HL-60 (cell line): ENCODE measurements at regions not wholly inside any gene's neighbourhood (a gene's known extent, or its start where the extent isn't known, plus 50 kb on each side); places are given as distances from the start of the nearest gene placed in this dataset.

Source experiments
- DNase-seq, 2 experiments: peaks; one replicate each; pipeline ENCODE4 v3.0.0-alpha.2; 2010 to 2020; ENCODE audit warnings: low read depth in 1 of 2, low spot score in 1 of 2
- H3K27ac ChIP-seq: fragments of 250-450 bp; sonication (Bioruptor Pico); replicated peaks from 2 replicates; pipeline ENCODE4 v1.5.1; 2020; ENCODE audit warnings: mild to moderate bottlenecking, moderate library complexity
- H3K27me3 ChIP-seq: fragments of 250-450 bp; sonication (Bioruptor Pico); 2 replicates; pipeline ENCODE4 v1.5.1; 2021; ENCODE audit warnings: mild to moderate bottlenecking, moderate library complexity; ENCODE audit not compliant: insufficient read depth, poor library complexity, severe bottlenecking
- H3K4me3 ChIP-seq: replicated peaks from 2 replicates; pipeline ENCODE4 v1.5.1; 2011; ENCODE audit warnings: mild to moderate bottlenecking, control low read depth, low read length; ENCODE audit not compliant: insufficient read depth
- GABPA ChIP-seq: IDR thresholded peaks from 2 replicates; pipeline ENCODE4 v1.6.1; 2012; ENCODE audit warnings: low read depth
- POLR2AphosphoS5 ChIP-seq: IDR thresholded peaks from 2 replicates; pipeline ENCODE4 v1.6.1; 2012; ENCODE audit warnings: low read depth
- SPI1 ChIP-seq: IDR thresholded peaks from 2 replicates; pipeline ENCODE4 v1.6.1; 2012; ENCODE audit warnings: low read depth, mild to moderate bottlenecking, borderline replicate concordance
- TF ChIP-seq, protein P1 (sequence below): IDR thresholded peaks from 2 replicates; pipeline ENCODE4 v1.6.1; 2012; ENCODE audit warnings: low read depth; ENCODE audit not compliant: insufficient replicate concordance
- TF ChIP-seq, protein P2 (sequence below): IDR thresholded peaks from one replicate; pipeline ENCODE4 v1.5.1; 2011; ENCODE audit warnings: low read length, control low read depth, inconsistent platforms; ENCODE audit not compliant: insufficient read depth

- Histone ChIP-seq H3K4me3 (no peak overlapping the region), H3K27me3 (peaks cover 14% of the 10 kb centered on the region), H3K27ac (no peak overlapping the region)
- TF ChIP-seq GABPA (no peak), SPI1 (no peak), POLR2AphosphoS5 (no peak)
- TF ChIP-seq, protein P1, sequence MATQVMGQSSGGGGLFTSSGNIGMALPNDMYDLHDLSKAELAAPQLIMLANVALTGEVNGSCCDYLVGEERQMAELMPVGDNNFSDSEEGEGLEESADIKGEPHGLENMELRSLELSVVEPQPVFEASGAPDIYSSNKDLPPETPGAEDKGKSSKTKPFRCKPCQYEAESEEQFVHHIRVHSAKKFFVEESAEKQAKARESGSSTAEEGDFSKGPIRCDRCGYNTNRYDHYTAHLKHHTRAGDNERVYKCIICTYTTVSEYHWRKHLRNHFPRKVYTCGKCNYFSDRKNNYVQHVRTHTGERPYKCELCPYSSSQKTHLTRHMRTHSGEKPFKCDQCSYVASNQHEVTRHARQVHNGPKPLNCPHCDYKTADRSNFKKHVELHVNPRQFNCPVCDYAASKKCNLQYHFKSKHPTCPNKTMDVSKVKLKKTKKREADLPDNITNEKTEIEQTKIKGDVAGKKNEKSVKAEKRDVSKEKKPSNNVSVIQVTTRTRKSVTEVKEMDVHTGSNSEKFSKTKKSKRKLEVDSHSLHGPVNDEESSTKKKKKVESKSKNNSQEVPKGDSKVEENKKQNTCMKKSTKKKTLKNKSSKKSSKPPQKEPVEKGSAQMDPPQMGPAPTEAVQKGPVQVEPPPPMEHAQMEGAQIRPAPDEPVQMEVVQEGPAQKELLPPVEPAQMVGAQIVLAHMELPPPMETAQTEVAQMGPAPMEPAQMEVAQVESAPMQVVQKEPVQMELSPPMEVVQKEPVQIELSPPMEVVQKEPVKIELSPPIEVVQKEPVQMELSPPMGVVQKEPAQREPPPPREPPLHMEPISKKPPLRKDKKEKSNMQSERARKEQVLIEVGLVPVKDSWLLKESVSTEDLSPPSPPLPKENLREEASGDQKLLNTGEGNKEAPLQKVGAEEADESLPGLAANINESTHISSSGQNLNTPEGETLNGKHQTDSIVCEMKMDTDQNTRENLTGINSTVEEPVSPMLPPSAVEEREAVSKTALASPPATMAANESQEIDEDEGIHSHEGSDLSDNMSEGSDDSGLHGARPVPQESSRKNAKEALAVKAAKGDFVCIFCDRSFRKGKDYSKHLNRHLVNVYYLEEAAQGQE: no peak
- TF ChIP-seq, protein P2, sequence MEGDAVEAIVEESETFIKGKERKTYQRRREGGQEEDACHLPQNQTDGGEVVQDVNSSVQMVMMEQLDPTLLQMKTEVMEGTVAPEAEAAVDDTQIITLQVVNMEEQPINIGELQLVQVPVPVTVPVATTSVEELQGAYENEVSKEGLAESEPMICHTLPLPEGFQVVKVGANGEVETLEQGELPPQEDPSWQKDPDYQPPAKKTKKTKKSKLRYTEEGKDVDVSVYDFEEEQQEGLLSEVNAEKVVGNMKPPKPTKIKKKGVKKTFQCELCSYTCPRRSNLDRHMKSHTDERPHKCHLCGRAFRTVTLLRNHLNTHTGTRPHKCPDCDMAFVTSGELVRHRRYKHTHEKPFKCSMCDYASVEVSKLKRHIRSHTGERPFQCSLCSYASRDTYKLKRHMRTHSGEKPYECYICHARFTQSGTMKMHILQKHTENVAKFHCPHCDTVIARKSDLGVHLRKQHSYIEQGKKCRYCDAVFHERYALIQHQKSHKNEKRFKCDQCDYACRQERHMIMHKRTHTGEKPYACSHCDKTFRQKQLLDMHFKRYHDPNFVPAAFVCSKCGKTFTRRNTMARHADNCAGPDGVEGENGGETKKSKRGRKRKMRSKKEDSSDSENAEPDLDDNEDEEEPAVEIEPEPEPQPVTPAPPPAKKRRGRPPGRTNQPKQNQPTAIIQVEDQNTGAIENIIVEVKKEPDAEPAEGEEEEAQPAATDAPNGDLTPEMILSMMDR: no peak
- DNase-seq: no peak
These were observed 74.4 kb downstream of the SERPINA3 start for GRCh38 chr14:94686511-94687160.

- DNase-seq: no peak
- no peak for TF ChIP-seq GABPA
- no peak for TF ChIP-seq SPI1
- Histone ChIP-seq H3K4me3 (no peak overlapping the region), H3K27me3 (peaks cover 14% of the 10 kb centered on the region), H3K27ac (no peak overlapping the region)
These were observed 73.7 kb downstream of the SERPINA3 start for GRCh38 chr14:94685681-94686485.

DNA sequence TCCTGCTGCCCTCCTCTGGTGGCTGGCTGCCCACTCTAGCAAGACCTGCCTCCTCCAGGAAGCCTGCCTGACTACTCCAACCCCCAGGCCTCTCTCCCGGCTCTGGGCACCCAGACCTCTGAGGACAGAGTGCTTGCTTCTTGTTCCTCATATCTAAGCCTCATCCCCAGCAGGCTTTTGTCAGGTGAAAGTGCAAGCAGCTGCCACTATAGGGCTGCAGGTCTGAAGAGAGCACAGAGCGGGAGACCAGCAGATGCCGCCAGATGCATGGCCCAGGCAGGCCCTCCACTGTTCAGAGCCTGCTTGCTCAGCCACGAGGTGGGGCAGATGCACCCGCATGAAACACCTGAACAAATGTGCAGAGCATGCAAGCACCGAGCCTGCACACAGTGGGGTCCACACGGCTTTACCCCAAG lies 73.0 kb downstream of the SERPINA3 start:
- peaks cover 10% of the 10 kb centered on the region for H3K27me3 ChIP-seq
- no peak for TF ChIP-seq SPI1
- DNase-seq: no peak
- no peak overlapping the region for H3K27ac ChIP-seq
- H3K4me3 ChIP-seq: no peak overlapping the region

DNA sequence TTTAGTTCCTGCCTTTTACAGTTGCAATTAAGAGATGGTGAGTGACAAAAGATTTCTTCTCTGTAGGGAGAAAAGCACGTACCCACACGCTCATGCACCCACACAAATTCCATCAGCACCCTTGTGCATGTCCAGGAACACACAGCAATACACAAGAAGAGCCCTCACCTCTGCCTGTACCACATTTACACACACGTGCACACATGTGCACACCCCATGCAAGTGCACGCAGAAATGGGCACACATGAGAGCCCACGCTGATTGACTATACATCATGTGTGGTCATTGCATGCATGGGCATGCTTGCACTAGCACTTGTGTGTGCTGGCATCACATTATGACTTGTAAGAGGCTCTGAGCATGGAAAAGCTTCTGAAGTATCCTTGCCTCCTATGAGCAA lies 70.5 kb downstream of the SERPINA3 start:
- DNase-seq: no peak
- no peak overlapping the region for H3K4me3 ChIP-seq
- no peaks in the 10 kb centered on the region for H3K27me3 ChIP-seq
- H3K27ac ChIP-seq: no peak overlapping the region
- TF ChIP-seq SPI1 (no peak), POLR2AphosphoS5 (no peak), GABPA (no peak)
- TF ChIP-seq, protein P2: no peak
- TF ChIP-seq, protein P1: no peak
